Endothelial cell (in vitro differentiated cells): ENCODE measurements at regions not wholly inside any gene's neighbourhood (a gene's known extent, or its start where the extent isn't known, plus 50 kb on each side); places are given as distances from the start of the nearest gene placed in this dataset.

Experiments used
- DNase-seq: peaks from one replicate; pipeline ENCODE4 v3.0.0; 2021; ENCODE audit warnings: low spot score
- H3K27ac Mint-ChIP-seq: one replicate; pipeline ENCODE4 v1.8.0; 2021; ENCODE audit warnings: mixed read lengths, inconsistent platforms; ENCODE audit not compliant: unreplicated experiment
- H3K27me3 Mint-ChIP-seq: one replicate; pipeline ENCODE4 v1.8.0; 2021; ENCODE audit warnings: mild to moderate bottlenecking, moderate library complexity, mixed read lengths, inconsistent platforms; ENCODE audit not compliant: unreplicated experiment
- H3K36me3 Mint-ChIP-seq: one replicate; pipeline ENCODE4 v1.8.0; 2021; ENCODE audit warnings: mild to moderate bottlenecking, low read depth, mixed read lengths, inconsistent platforms; ENCODE audit not compliant: unreplicated experiment
- H3K4me1 Mint-ChIP-seq: one replicate; pipeline ENCODE4 v1.8.0; 2021; ENCODE audit warnings: mild to moderate bottlenecking, mixed read lengths, inconsistent platforms; ENCODE audit not compliant: unreplicated experiment
- H3K4me3 Mint-ChIP-seq: one replicate; pipeline ENCODE4 v1.8.0; 2021; ENCODE audit warnings: mild to moderate bottlenecking, mixed read lengths, inconsistent platforms; ENCODE audit not compliant: unreplicated experiment
- H3K9me3 Mint-ChIP-seq: one replicate; pipeline ENCODE4 v1.8.0; 2021; ENCODE audit warnings: mixed read lengths, inconsistent platforms; ENCODE audit not compliant: unreplicated experiment
- TF ChIP-seq, protein P1 (sequence below): fragments of 200-600 bp; sonication (generic); IDR thresholded peaks from one replicate; pipeline ENCODE4 v1.5.0; 2021; ENCODE audit warnings: antibody characterized with exemption; ENCODE audit not compliant: unreplicated experiment

- Mint-ChIP-seq H3K4me1 (peaks cover 17% of the 10 kb centered on the region), H3K9me3 (no peaks in the 10 kb centered on the region), H3K36me3 (no peaks in the 10 kb centered on the region), H3K4me3 (no peak overlapping the region), H3K27me3 (peaks cover 1% of the 10 kb centered on the region), H3K27ac (peak overlapping the region; percentile 84)
- DNase-seq = no peak
- TF ChIP-seq, protein P1, sequence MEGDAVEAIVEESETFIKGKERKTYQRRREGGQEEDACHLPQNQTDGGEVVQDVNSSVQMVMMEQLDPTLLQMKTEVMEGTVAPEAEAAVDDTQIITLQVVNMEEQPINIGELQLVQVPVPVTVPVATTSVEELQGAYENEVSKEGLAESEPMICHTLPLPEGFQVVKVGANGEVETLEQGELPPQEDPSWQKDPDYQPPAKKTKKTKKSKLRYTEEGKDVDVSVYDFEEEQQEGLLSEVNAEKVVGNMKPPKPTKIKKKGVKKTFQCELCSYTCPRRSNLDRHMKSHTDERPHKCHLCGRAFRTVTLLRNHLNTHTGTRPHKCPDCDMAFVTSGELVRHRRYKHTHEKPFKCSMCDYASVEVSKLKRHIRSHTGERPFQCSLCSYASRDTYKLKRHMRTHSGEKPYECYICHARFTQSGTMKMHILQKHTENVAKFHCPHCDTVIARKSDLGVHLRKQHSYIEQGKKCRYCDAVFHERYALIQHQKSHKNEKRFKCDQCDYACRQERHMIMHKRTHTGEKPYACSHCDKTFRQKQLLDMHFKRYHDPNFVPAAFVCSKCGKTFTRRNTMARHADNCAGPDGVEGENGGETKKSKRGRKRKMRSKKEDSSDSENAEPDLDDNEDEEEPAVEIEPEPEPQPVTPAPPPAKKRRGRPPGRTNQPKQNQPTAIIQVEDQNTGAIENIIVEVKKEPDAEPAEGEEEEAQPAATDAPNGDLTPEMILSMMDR = no peak
Observed at GRCh38 chr17:68657576-68657975, 56.4 kb upstream of the FAM20A start.

DNA sequence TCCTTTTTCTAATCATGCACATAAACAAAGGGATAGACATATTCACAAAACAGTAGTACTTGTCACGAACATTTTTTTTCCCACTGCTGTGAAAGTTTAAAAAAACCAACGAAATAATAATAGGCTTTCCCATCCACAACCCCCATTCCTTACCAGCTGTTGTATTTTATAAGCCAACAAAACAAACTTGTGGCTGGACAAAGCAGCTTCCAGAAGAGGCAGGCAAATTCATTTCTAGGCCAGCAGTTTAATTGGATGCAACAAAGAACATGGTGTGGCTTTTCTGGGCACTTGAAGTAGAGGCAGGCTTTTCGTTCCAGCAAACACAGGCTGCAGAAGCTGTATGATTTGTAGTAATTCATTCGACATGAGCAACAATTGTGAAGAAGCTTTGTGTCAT, 56.0 kb upstream of the FAM20A start:
- Mint-ChIP-seq H3K4me1 (peaks cover 17% of the 10 kb centered on the region), H3K9me3 (no peaks in the 10 kb centered on the region), H3K27me3 (peaks cover 1% of the 10 kb centered on the region), H3K36me3 (no peaks in the 10 kb centered on the region), H3K4me3 (peak overlapping the region; percentile 4), H3K27ac (peak overlapping the region; percentile 84)
- DNase-seq = no peak
- TF ChIP-seq, protein P1 = no peak

DNA sequence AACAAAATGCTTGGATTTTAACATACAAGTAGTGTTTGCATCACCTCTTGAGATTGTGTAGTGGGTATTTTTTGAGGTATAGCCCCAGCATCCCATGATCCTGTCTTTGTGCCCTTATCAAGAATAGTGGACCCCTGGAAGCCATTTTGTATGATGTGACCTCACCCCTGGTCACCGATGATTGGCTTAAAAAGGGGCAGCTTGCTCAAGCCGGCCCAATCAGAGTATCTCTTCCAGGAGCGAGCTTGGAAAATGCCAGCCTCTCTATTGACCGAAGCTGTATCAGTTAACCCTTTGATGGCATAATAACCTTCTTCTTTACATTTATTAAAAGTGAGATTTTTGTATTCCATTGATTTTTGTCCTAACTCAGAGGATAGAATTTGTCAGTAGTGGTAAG, 55.5 kb upstream of the FAM20A start:
- DNase-seq = no peak
- Mint-ChIP-seq H3K36me3 (no peaks in the 10 kb centered on the region), H3K4me3 (peak overlapping the region; percentile 4), H3K27ac (peak overlapping the region; percentile 84), H3K27me3 (peaks cover 1% of the 10 kb centered on the region), H3K4me1 (peaks cover 17% of the 10 kb centered on the region), H3K9me3 (no peaks in the 10 kb centered on the region)
- TF ChIP-seq, protein P1 = no peak
